ENCODE measurements at regions not wholly inside any gene's neighbourhood (a gene's known extent, or its start where the extent isn't known, plus 50 kb on each side); places are given as distances from the start of the nearest gene placed in this dataset.
A peak's percentile ranks its signal among the peaks of the same experiment; 100 is the strongest.
"Not testable (repeated sequence)": the region's sequence is repeated elsewhere in the genome, so short reads cannot be mapped to it uniquely, and the experiment has no call there.

GRCh38 chr15:38102972-38103371, 149.7 kb upstream of the SPRED1 start:
- no peak overlapping the region for H3K4me3 ChIP-seq (ENCODE audit: low read length)
- DNase-seq (ENCODE audit: low read depth, low spot score): no peak

GRCh38 chr15:38103564-38103963, 149.1 kb upstream of the SPRED1 start:
- no peak for DNase-seq (ENCODE audit: low read depth, low spot score)
- H3K4me3 ChIP-seq (ENCODE audit: low read length): no peak overlapping the region

GRCh38 chr15:38111070-38111469, 141.6 kb upstream of the SPRED1 start:
- no peak overlapping the region for H3K4me3 ChIP-seq (ENCODE audit: low read length)
- no peak for DNase-seq (ENCODE audit: low read depth, low spot score)

- no peak overlapping the region for H3K4me3 ChIP-seq (ENCODE audit: low read length)
- DNase-seq (ENCODE audit: low read depth, low spot score): no peak
Observed at GRCh38 chr15:38112406-38112805, 140.2 kb upstream of the SPRED1 start.

GRCh38 chr15:38115121-38115520, 137.5 kb upstream of the SPRED1 start:
- H3K4me3 ChIP-seq (ENCODE audit: low read length): no peak overlapping the region
- DNase-seq (ENCODE audit: low read depth, low spot score): no peak

- no peak overlapping the region for H3K4me3 ChIP-seq (ENCODE audit: low read length)
- DNase-seq (ENCODE audit: low read depth, low spot score): no peak
Observed at GRCh38 chr15:38117781-38118180, 134.9 kb upstream of the SPRED1 start.

GRCh38 chr15:38119865-38120264, 132.8 kb upstream of the SPRED1 start:
- not testable (repeated sequence) for H3K4me3 ChIP-seq (ENCODE audit: low read length); DNase-seq (ENCODE audit: low read depth, low spot score)

GRCh38 chr15:38127306-38127771, 125.3 kb upstream of the SPRED1 start:
- no peak overlapping the region for H3K4me3 ChIP-seq (ENCODE audit: low read length)
- no peak for DNase-seq (ENCODE audit: low read depth, low spot score)

GRCh38 chr15:38128341-38128781, 124.3 kb upstream of the SPRED1 start:
- no peak overlapping the region for H3K4me3 ChIP-seq (ENCODE audit: low read length)
- DNase-seq (ENCODE audit: low read depth, low spot score): no peak

GRCh38 chr15:38128921-38129320, 123.7 kb upstream of the SPRED1 start:
- H3K4me3 ChIP-seq (ENCODE audit: low read length): no peak overlapping the region
- no peak for DNase-seq (ENCODE audit: low read depth, low spot score)

- no peak overlapping the region for H3K4me3 ChIP-seq (ENCODE audit: low read length)
- DNase-seq (ENCODE audit: low read depth, low spot score): no peak
Observed at GRCh38 chr15:38129531-38130204, 123.0 kb upstream of the SPRED1 start.

GRCh38 chr15:38130205-38130567, 122.5 kb upstream of the SPRED1 start:
- no peak for DNase-seq (ENCODE audit: low read depth, low spot score)
- H3K4me3 ChIP-seq (ENCODE audit: low read length): no peak overlapping the region

- DNase-seq (ENCODE audit: low read depth, low spot score): peak; percentile 20
- H3K4me3 ChIP-seq (ENCODE audit: low read length): no peak overlapping the region
Observed at GRCh38 chr15:38130740-38131498, 121.7 kb upstream of the SPRED1 start.

- no peak overlapping the region for H3K4me3 ChIP-seq (ENCODE audit: low read length)
- DNase-seq (ENCODE audit: low read depth, low spot score): no peak
Observed at GRCh38 chr15:38134252-38134651, 118.4 kb upstream of the SPRED1 start.

- not testable (repeated sequence) for DNase-seq (ENCODE audit: low read depth, low spot score); H3K4me3 ChIP-seq (ENCODE audit: low read length)
Observed at GRCh38 chr15:38142195-38142594, 110.4 kb upstream of the SPRED1 start.

- DNase-seq (ENCODE audit: low read depth, low spot score): no peak
- H3K4me3 ChIP-seq (ENCODE audit: low read length): no peak overlapping the region
Observed at GRCh38 chr15:38144921-38145320, 107.7 kb upstream of the SPRED1 start.

GRCh38 chr15:38145651-38146111, 107.0 kb upstream of the SPRED1 start:
- DNase-seq (ENCODE audit: low read depth, low spot score): no peak
- no peak overlapping the region for H3K4me3 ChIP-seq (ENCODE audit: low read length)

GRCh38 chr15:38147246-38147645, 105.4 kb upstream of the SPRED1 start:
- DNase-seq (ENCODE audit: low read depth, low spot score): no peak
- no peak overlapping the region for H3K4me3 ChIP-seq (ENCODE audit: low read length)

- no peak overlapping the region for H3K4me3 ChIP-seq (ENCODE audit: low read length)
- no peak for DNase-seq (ENCODE audit: low read depth, low spot score)
Observed at GRCh38 chr15:38148471-38148870, 104.2 kb upstream of the SPRED1 start.

- peak; percentile 47 for DNase-seq (ENCODE audit: low read depth, low spot score)
- H3K4me3 ChIP-seq (ENCODE audit: low read length): no peak overlapping the region
Observed at GRCh38 chr15:38149315-38149714, 103.3 kb upstream of the SPRED1 start.

- no peak overlapping the region for H3K4me3 ChIP-seq (ENCODE audit: low read length)
- no peak for DNase-seq (ENCODE audit: low read depth, low spot score)
Observed at GRCh38 chr15:38150148-38150547, 102.5 kb upstream of the SPRED1 start.

All from Jurkat, Clone E6-1 (cell line).